SJCRH30 (cell line): ENCODE measurements at regions not wholly inside any gene's neighbourhood (a gene's known extent, or its start where the extent isn't known, plus 50 kb on each side); places are given as distances from the start of the nearest gene placed in this dataset.

ENCODE experiments used
- DNase-seq, 2 experiments: peaks; one replicate each; pipeline ENCODE4 v3.0.0-alpha.2; 2015 to 2020
- H3K27ac ChIP-seq: fragments of 250-450 bp; sonication (Bioruptor Pico); 2 replicates; pipeline ENCODE4 v1.5.1; 2020; ENCODE audit warnings: mild to moderate bottlenecking, moderate library complexity
- H3K27me3 ChIP-seq: fragments of 250-450 bp; sonication (Bioruptor Pico); 2 replicates; pipeline ENCODE4 v1.5.1; 2020; ENCODE audit warnings: mild to moderate bottlenecking, moderate library complexity
- H3K36me3 ChIP-seq: fragments of 250-450 bp; sonication (Bioruptor Pico); 2 replicates; pipeline ENCODE4 v1.5.1; 2020; ENCODE audit warnings: mild to moderate bottlenecking, moderate library complexity
- H3K4me1 ChIP-seq: fragments of 250-450 bp; sonication (Bioruptor Pico); 2 replicates; pipeline ENCODE4 v1.5.1; 2020; ENCODE audit warnings: mild to moderate bottlenecking, moderate library complexity
- H3K4me3 ChIP-seq: fragments of 250-450 bp; sonication (Bioruptor Pico); 2 replicates; pipeline ENCODE4 v1.5.1; 2020; ENCODE audit warnings: mild to moderate bottlenecking, moderate library complexity
- H3K9me3 ChIP-seq: fragments of 250-450 bp; sonication (Bioruptor Pico); replicated peaks from 2 replicates; pipeline ENCODE4 v1.5.1; 2020; ENCODE audit warnings: mild to moderate bottlenecking, moderate library complexity

DNA sequence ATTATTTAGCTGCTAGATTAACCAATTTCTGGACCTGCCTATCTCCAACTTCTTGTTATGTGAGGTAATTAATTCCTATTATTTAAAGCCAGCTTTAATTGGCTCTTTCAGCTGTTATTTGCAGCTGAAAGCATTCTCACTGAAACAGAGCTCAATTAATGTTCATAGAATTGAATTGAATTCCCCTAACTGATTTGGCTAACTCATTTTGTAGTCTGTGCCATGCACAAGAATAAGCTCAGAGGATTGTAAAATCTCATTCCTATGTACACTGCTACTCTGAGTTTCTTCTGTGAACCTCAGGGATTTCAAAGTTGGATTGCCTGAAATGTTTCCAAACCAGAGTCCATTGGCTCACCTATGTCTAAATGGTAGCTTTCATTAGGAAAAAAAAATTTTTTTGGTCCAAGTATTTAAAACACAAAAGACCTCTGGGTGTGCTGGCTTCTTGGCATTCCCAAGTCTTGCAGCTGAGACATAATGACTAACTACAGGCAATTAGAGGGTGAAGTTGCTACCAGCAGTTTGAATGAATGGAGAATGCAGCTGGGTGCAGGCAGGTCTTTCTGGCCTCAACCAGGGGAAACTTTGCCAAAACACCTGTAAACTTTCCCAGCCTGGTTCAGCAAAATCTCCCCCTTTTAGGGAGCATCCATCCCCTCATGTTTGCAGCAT is 134.3 kb downstream of the EDEM1 start:
- Histone ChIP-seq H3K27me3 (no peaks in the 10 kb centered on the region), H3K27ac (no peak overlapping the region), H3K36me3 (no peaks in the 10 kb centered on the region), H3K4me3 (no peak overlapping the region), H3K9me3 (no peaks in the 10 kb centered on the region), H3K4me1 (peaks cover 16% of the 10 kb centered on the region)
- DNase-seq: no peak

DNA sequence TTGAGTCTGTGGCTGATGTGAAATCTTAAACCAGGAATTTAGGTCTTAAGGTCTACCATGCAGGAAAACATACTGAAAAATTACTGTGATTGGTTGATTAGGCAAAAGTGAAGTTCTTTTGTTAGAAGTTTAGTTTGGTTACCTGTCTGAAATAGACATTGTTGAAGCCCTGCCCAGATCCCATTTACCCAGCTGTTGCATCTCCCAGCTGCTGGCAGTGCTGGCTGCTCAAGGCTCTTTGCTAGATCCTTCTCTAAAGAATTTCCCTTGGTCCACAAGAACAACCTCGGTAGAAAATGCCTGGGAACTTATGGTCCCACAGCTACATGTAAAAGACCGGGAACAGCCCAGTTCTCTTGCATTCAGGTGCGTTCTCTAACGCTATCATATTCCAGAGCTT is 137.3 kb downstream of the EDEM1 start:
- no peak for DNase-seq
- H3K4me3 ChIP-seq: no peak overlapping the region
- H3K4me1 ChIP-seq: no peaks in the 10 kb centered on the region
- H3K36me3 ChIP-seq: no peaks in the 10 kb centered on the region
- no peaks in the 10 kb centered on the region for H3K27me3 ChIP-seq
- H3K27ac ChIP-seq: no peak overlapping the region
- no peaks in the 10 kb centered on the region for H3K9me3 ChIP-seq

DNA sequence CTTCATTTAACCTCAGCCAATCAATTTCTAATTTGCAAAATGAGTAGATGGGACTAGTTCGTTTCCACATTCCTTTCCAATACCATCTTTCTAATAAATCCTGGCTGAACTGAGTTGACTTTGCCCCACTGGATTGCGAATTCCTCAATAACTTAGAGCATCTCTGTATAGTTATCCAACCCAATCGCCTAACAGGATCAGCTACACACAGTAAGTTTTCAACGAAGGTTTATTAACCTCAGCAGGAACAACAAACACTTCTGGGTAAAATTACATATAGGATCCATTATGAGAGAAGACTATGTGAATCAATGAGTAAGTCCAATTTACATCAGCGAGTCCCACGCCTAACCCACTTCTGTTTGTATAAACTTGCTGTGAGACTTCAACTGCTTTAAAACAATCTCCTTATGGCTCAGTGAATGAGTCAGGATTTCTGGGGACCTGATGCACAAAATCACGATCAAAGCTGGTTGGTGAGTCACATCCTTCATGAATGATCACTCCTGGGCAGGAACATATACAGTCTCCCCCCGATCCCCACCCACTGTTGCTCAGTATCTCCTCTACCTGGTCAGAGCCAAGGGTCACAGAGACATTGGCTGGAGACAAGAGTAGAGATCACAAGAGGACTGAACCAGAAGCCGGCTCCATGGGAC is 142.8 kb downstream of the EDEM1 start:
- Histone ChIP-seq H3K4me1 (no peaks in the 10 kb centered on the region), H3K27ac (no peak overlapping the region), H3K4me3 (no peak overlapping the region), H3K9me3 (no peaks in the 10 kb centered on the region), H3K27me3 (peaks cover 4% of the 10 kb centered on the region; the same call in 1 of the 2 replicates), H3K36me3 (no peaks in the 10 kb centered on the region)
- no peak for DNase-seq

DNA sequence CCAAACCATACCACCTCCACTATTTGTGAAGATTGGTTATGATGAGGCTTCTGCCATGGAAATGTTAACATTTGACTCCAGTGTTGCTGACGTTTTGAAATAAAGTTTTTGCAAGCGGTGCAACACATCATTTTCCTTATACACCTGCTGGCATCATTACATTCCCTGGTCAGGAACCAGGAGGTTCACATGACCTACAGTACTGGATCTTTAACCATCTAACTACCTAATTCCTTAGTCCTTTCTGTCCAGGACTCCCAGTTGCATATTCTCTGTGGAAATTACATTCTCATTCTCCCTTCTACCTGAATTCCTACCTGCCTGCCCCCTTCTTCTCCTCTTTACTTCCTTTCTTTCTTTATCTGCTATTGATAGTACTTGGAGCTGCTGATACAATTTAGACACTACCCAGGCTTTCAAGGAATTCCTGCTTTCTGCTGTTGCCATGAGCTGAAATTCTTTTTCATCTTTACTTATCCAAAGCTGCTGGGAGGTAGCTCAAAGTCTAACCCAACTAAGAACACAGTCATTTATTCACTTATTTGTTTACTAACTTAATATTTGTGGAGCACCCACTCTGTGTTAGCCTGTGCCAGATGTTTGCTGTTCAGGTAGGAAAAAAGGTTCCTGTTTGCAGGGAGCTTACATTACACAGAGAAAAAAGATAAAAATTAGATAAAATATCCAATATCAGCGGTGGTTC is 144.2 kb downstream of the EDEM1 start:
- H3K36me3 ChIP-seq: no peaks in the 10 kb centered on the region
- peaks cover 4% of the 10 kb centered on the region; the same call in 1 of the 2 replicates for H3K27me3 ChIP-seq
- no peaks in the 10 kb centered on the region for H3K4me1 ChIP-seq

DNA sequence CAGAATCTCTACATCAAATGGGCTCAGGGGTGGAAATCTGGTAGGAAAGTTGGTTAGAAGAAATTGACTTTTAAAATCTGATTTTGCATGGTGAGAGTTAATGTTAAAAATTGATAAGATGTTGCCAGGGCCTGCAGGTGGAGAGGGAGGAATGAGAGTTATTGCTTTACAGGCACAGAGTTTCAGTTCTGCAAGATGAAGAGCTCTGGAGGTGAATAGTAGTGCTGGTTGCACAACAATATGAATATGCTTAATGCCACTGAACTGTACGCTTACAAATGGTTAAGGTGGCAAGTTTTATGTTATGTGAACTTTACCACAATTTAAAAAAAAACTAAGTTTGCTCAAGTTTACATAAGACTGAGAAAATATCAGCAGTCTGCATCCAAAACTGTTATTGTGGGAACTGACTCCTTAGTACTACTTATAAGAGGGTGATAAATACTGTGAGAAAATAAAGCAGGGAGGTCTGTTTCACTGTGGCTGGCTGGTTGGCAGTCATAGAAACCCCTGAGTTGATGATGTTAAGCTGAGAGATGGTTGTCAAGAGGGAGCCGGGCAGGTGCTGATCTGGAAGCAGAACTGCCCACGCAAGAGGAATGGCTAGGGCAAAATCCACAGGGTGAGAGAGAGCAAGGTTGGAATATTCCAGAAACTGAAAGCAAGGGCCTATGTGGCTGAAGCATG is 144.9 kb downstream of the EDEM1 start:
- DNase-seq: no peak
- Histone ChIP-seq H3K4me3 (no peak overlapping the region), H3K36me3 (no peaks in the 10 kb centered on the region), H3K27me3 (peaks cover 4% of the 10 kb centered on the region; the same call in 1 of the 2 replicates), H3K9me3 (no peaks in the 10 kb centered on the region; the same call in 1 of the 2 replicates), H3K4me1 (no peaks in the 10 kb centered on the region), H3K27ac (no peak overlapping the region)

More for the DNA sequence above, 144.2 kb downstream of the EDEM1 start:
- H3K4me3 ChIP-seq: no peak overlapping the region
- no peak overlapping the region for H3K27ac ChIP-seq
- DNase-seq: no peak
- no peaks in the 10 kb centered on the region for H3K9me3 ChIP-seq

DNA sequence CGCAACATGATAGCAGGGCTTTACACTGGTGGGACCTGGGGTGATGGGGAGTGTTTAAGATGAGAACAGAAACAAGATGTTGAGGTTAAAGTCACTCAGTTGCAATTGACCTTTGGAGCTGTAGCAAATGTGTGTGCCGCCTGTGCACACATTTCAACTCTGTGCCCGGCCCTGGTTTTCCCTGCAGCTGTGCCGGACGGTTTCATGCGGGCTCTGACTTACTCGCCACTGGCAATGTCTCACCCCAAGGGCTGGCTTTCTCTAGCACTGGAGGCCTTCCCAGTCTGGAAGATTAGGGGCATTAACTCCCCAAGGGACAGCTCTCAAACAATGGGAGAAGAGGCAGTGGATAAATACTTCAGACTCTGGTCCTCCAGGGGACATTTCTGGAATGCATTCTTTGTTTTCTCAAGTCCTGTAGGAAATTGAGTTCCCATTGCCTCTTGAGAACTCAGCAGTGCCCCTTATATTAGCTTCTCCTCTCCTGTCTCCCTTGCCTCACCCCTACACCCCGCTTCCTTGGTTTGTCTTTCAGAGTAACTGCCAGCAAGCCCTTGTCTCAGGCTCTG is 152.5 kb downstream of the EDEM1 start:
- no peaks in the 10 kb centered on the region; the same call in 1 of the 2 replicates for H3K9me3 ChIP-seq
- no peaks in the 10 kb centered on the region for H3K4me1 ChIP-seq
- no peak for DNase-seq
- no peak overlapping the region for H3K4me3 ChIP-seq
- no peaks in the 10 kb centered on the region for H3K36me3 ChIP-seq
- no peaks in the 10 kb centered on the region for H3K27me3 ChIP-seq
- H3K27ac ChIP-seq: no peak overlapping the region

DNA sequence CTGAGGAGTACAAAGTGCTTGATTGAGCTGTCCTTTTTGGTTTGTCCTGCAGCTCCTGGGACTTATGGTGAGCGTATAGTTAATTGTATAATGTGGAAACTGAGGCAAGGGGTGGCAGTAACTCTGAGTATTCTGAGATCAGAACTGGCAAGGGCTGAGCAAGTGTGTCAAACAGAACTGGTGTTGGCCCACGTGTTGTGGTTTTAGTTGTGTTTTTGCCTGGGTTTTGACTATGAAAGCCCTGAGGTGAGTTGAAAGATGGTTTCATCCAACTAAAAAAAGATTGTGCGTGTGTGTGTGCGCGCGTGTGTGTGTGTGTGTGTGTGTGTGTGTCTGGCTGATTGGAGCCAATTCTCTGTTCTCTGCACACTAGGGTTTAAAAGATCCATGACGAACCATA is 154.1 kb downstream of the EDEM1 start:
- no peak for DNase-seq
- H3K36me3 ChIP-seq: no peaks in the 10 kb centered on the region
- H3K4me3 ChIP-seq: no peak overlapping the region
- no peaks in the 10 kb centered on the region; the same call in 1 of the 2 replicates for H3K9me3 ChIP-seq
- H3K27me3 ChIP-seq: no peaks in the 10 kb centered on the region
- no peaks in the 10 kb centered on the region for H3K4me1 ChIP-seq
- H3K27ac ChIP-seq: no peak overlapping the region

DNA sequence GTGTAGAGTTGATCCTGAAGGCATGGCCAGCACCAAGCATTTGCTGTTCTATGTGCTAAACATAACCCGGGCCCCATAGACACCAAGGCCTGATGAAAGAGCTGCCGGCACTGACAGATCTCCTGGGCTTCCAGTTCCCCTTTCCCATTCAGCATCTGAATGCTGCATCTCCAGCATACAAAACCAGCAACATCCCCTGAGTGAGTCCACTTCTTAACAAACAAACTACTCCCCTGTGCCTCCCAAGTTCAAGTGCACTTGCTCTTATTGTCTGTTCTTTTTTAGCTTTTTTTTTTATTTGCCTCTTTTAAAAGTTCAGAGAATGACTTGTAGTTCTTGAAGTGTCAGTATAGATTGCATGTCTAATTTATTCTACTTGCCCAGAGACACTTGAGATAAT is 156.0 kb downstream of the EDEM1 start:
- H3K9me3 ChIP-seq: no peaks in the 10 kb centered on the region
- H3K36me3 ChIP-seq: no peaks in the 10 kb centered on the region
- no peak overlapping the region for H3K4me3 ChIP-seq
- no peak overlapping the region for H3K27ac ChIP-seq
- DNase-seq: no peak
- H3K4me1 ChIP-seq: no peaks in the 10 kb centered on the region
- H3K27me3 ChIP-seq: no peaks in the 10 kb centered on the region

DNA sequence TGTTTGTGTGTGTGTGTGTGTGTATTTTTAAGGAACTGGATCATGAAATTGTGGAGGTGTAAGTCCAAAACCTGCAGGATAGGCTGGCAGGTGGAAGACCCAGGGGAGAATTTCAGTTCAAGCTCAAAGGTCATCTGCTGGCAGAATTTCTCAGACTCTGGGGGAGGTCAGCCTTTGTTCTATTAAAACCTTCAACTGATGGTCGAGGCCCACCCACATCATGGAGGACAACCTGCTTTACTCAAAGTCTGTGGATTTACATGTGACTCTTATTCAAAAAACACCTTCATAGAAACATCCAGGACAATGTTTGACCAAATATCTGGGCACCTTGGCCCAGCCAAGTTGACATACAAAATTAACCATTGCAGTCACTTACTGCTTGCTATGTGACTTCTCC is 157.2 kb downstream of the EDEM1 start:
- no peaks in the 10 kb centered on the region for H3K4me1 ChIP-seq
- no peaks in the 10 kb centered on the region for H3K36me3 ChIP-seq
- H3K4me3 ChIP-seq: no peak overlapping the region
- no peaks in the 10 kb centered on the region for H3K9me3 ChIP-seq
- no peak for DNase-seq
- H3K27ac ChIP-seq: no peak overlapping the region
- H3K27me3 ChIP-seq: no peaks in the 10 kb centered on the region

DNA sequence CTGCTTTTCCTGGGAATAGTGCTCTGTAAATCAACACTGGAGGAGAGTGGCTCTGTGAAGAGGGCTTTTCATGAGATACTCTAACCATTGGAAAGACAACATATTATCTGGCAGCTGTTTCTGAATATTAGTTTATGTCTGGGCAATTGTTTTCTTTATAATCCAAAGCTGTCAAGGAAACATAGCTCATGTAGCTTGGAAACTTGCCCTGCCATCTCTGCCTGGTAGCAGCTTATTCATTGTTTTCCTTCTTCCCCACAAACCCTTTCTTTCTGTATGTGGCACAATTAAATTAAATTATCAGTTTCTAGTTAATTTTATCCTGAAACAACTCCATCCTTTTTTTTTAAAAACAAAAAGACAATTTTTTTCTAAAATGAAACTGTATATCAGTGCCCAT is 160.0 kb downstream of the EDEM1 start:
- H3K36me3 ChIP-seq: no peaks in the 10 kb centered on the region
- no peak for DNase-seq
- H3K27me3 ChIP-seq: no peaks in the 10 kb centered on the region
- H3K4me3 ChIP-seq: no peak overlapping the region
- H3K4me1 ChIP-seq: no peaks in the 10 kb centered on the region
- H3K27ac ChIP-seq: no peak overlapping the region
- H3K9me3 ChIP-seq: no peaks in the 10 kb centered on the region

DNA sequence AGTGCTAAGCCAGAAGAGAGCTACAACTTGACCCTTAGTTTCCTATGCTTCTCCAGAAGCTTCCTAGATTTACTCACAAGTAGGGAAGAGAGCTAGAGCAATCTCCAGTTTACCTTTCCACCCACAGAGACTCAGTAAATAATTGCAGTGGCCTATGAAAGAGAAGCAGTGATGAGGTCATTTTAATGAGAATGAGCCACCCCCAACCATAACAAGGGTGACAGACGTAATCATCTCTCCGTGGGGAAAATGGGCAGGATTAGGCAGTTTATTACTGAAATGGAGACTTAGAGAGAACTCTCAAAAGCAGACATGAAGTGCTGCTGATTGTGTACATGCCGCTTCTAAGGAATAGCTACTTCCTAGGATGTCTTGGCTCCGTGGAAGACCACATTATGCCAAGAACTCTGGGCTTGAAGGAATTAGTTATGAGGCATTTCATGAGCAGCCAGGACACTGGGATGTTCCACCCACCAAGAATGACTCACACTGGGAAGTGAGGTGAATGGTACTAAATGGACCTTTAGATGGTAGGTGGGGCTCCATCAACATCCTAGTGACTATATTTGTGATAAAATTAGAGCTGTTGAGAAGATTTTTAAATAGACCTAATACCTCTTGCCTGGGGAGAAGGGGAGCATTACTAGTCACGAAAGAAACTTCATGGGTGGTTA is 160.9 kb downstream of the EDEM1 start:
- H3K4me3 ChIP-seq: no peak overlapping the region
- no peak for DNase-seq
- no peaks in the 10 kb centered on the region for H3K4me1 ChIP-seq
- no peaks in the 10 kb centered on the region for H3K36me3 ChIP-seq
- H3K27me3 ChIP-seq: no peaks in the 10 kb centered on the region
- H3K9me3 ChIP-seq: no peaks in the 10 kb centered on the region
- no peak overlapping the region for H3K27ac ChIP-seq

DNA sequence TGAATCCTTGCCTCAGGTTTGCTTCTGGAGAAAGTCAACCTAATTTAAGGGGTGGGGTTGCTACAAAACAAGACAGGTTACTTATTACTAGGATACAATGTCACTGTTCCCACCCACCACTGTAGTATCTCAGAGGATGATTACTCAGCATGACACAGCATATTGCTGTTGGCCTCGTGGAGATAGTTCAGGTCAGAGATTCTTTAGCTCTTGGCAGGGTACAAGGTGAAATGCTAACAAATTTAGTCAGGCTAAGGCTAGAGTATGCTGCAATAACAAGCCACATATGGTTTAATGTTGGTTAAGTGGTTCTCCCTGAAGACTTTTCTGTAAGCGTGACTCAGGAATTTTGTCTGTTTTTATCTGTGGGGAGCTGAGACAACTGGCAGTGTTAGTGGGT is 161.8 kb downstream of the EDEM1 start:
- H3K9me3 ChIP-seq: no peaks in the 10 kb centered on the region
- no peaks in the 10 kb centered on the region for H3K27me3 ChIP-seq
- H3K4me3 ChIP-seq: no peak overlapping the region
- H3K36me3 ChIP-seq: no peaks in the 10 kb centered on the region
- H3K4me1 ChIP-seq: no peaks in the 10 kb centered on the region
- H3K27ac ChIP-seq: no peak overlapping the region
- no peak for DNase-seq

DNA sequence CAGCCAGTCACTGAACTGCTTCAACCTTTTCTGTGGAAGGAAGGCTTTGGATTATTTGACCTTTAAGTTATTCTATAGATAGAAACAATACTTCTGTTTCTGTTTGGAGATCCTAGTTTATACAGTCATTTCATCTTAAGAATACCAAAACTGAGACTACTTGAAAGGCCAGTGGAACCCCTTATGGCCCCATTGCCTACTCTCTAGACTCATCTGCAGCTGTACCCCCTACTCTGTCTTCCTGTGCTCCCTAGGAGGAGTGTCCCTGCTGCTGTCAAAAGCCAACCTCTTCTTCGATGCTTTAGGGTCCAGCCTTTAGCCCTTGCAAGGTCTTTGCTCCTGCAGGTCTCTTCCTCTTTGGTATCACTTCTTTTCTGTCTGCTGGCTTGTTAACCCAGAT is 169.6 kb downstream of the EDEM1 start:
- Histone ChIP-seq H3K27ac (no peak overlapping the region), H3K4me3 (no peak overlapping the region), H3K27me3 (no peaks in the 10 kb centered on the region), H3K9me3 (no peaks in the 10 kb centered on the region), H3K4me1 (no peaks in the 10 kb centered on the region), H3K36me3 (no peaks in the 10 kb centered on the region)
- DNase-seq: no peak

DNA sequence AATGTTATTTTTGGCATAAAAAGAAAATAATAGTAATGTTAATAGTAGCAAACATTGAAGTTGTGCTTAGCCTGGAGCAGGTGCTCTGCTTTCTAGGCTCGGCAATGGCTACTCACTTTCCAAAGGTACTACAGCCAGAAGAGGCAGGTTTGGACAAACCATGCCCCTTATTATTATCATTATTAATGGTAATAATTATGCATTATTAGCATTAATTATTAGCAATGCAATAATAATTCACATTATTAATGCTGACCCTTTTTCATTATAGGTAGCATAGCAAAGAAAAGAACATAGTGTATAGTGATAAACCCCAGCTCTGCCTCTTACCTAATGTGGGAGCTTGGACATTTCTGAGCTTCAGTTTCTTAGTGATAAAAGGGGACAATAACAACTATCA is 171.4 kb downstream of the EDEM1 start:
- Histone ChIP-seq H3K27me3 (no peaks in the 10 kb centered on the region), H3K9me3 (no peaks in the 10 kb centered on the region), H3K27ac (no peak overlapping the region), H3K4me1 (no peaks in the 10 kb centered on the region), H3K4me3 (no peak overlapping the region), H3K36me3 (no peaks in the 10 kb centered on the region)
- no peak for DNase-seq
